ENCODE measurements at regions not wholly inside any gene's neighbourhood (a gene's known extent, or its start where the extent isn't known, plus 50 kb on each side); places are given as distances from the start of the nearest gene placed in this dataset.

GRCh38 chr14:98743536-98743935 is 528.5 kb downstream of the BCL11B start:
- no peak for DNase-seq (ENCODE audit: low read depth)

- DNase-seq (ENCODE audit: low read depth) = no peak
Measured at GRCh38 chr14:98748966-98749365, 523.0 kb downstream of the BCL11B start.

- DNase-seq (ENCODE audit: low read depth) = no peak
Measured at GRCh38 chr14:98751110-98751509, 520.9 kb downstream of the BCL11B start.

- no peak for DNase-seq (ENCODE audit: low read depth)
Measured at GRCh38 chr14:98752660-98753059, 519.3 kb downstream of the BCL11B start.

- DNase-seq (ENCODE audit: low read depth) = no peak
Measured at GRCh38 chr14:98754343-98755020, 517.5 kb downstream of the BCL11B start.

- DNase-seq (ENCODE audit: low read depth) = no peak
Measured at GRCh38 chr14:98756749-98757148, 515.2 kb downstream of the BCL11B start.

GRCh38 chr14:98758440-98758839 is 513.6 kb downstream of the BCL11B start:
- DNase-seq (ENCODE audit: low read depth) = no peak

GRCh38 chr14:98761993-98762392 is 510.0 kb downstream of the BCL11B start:
- no peak for DNase-seq (ENCODE audit: low read depth)

GRCh38 chr14:98766818-98767217 is 505.2 kb downstream of the BCL11B start:
- DNase-seq (ENCODE audit: low read depth) = no peak

GRCh38 chr14:98769326-98769725 is 502.7 kb downstream of the BCL11B start:
- DNase-seq (ENCODE audit: low read depth) = no peak

- no peak for DNase-seq (ENCODE audit: low read depth)
Measured at GRCh38 chr14:98770151-98770550, 501.8 kb downstream of the BCL11B start.

- no peak for DNase-seq (ENCODE audit: low read depth)
Measured at GRCh38 chr14:98773814-98774213, 498.2 kb downstream of the BCL11B start.

GRCh38 chr14:98775892-98776291 is 496.1 kb downstream of the BCL11B start:
- no peak for DNase-seq (ENCODE audit: low read depth)

GRCh38 chr14:98782062-98782461 is 489.9 kb downstream of the BCL11B start:
- DNase-seq (ENCODE audit: low read depth) = no peak

- no peak for DNase-seq (ENCODE audit: low read depth)
Measured at GRCh38 chr14:98785578-98785977, 486.4 kb downstream of the BCL11B start.

- DNase-seq (ENCODE audit: low read depth) = no peak
Measured at GRCh38 chr14:98786456-98786855, 485.5 kb downstream of the BCL11B start.

GRCh38 chr14:98791661-98792060 is 480.3 kb downstream of the BCL11B start:
- no peak for DNase-seq (ENCODE audit: low read depth)

GRCh38 chr14:98792171-98792570 is 479.8 kb downstream of the BCL11B start:
- no peak for DNase-seq (ENCODE audit: low read depth)

- DNase-seq (ENCODE audit: low read depth) = no peak
Measured at GRCh38 chr14:98798099-98798498, 473.9 kb downstream of the BCL11B start.

- DNase-seq (ENCODE audit: low read depth) = no peak
Measured at GRCh38 chr14:98799891-98800290, 472.1 kb downstream of the BCL11B start.

- no peak for DNase-seq (ENCODE audit: low read depth)
Measured at GRCh38 chr14:98802044-98802443, 470.0 kb downstream of the BCL11B start.

- DNase-seq (ENCODE audit: low read depth) = no peak
Measured at GRCh38 chr14:98803196-98803595, 468.8 kb downstream of the BCL11B start.

GRCh38 chr14:98808494-98809407 is 463.2 kb downstream of the BCL11B start:
- no peak for DNase-seq (ENCODE audit: low read depth)
